ENCODE measurements at regions not wholly inside any gene's neighbourhood (a gene's known extent, or its start where the extent isn't known, plus 50 kb on each side); places are given as distances from the start of the nearest gene placed in this dataset.

- TF ChIP-seq CTCF (IDR thresholded peaks at IDR 0.05), result no peak
- no peak for TF ChIP-seq POLR2A (IDR thresholded peaks at IDR 0.05)
Measured at GRCh38 chr4:65845199-65845773, 175.0 kb upstream of the EPHA5 start.
